Tibial nerve (tissue), 4 donors: ENCODE measurements at regions not wholly inside any gene's neighbourhood (a gene's known extent, or its start where the extent isn't known, plus 50 kb on each side); places are given as distances from the start of the nearest gene placed in this dataset.

Source experiments
- CTCF ChIP-seq, 5 experiments: fragments of 200-600 bp in 3 of 5; fragments of 450-650 bp in 2 of 5; sonication (generic) in 3 of 5; IDR thresholded peaks; one replicate each; pipeline ENCODE4 v1.5.1; 2016 to 2019; ENCODE audit warnings: antibody characterized with exemption in 5 of 5, mild to moderate bottlenecking in 3 of 5, moderate library complexity in 2 of 5
- EP300 ChIP-seq, 2 donors: sonication (generic); formaldehyde crosslinking; IDR thresholded peaks; one replicate each; pipeline ENCODE4 v1.6.1; 2017; ENCODE audit warnings: antibody characterized with exemption in 2 of 2, mild to moderate bottlenecking in 1 of 2
- POLR2A ChIP-seq, 2 donors: fragments of 450-650 bp; IDR thresholded peaks; one replicate each; pipeline ENCODE4 v1.6.1; 2017; ENCODE audit warnings: antibody characterized with exemption in 2 of 2, mild to moderate bottlenecking in 2 of 2, moderate library complexity in 2 of 2

- TF ChIP-seq POLR2A (IDR thresholded peaks at IDR 0.05) = no peak
- no peak for TF ChIP-seq CTCF (IDR thresholded peaks at IDR 0.05)
- no peak for TF ChIP-seq EP300 (IDR thresholded peaks at IDR 0.05)
Observed at GRCh38 chr15:87660251-87661129, 596.0 kb downstream of the NTRK3 start.
